Heart left ventricle (tissue), 16 donors: ENCODE measurements at regions not wholly inside any gene's neighbourhood (a gene's known extent, or its start where the extent isn't known, plus 50 kb on each side); places are given as distances from the start of the nearest gene placed in this dataset.

Source experiments
- ATAC-seq, 4 donors: fragments of 200-7000 bp; cut with Tn5 transposase; one replicate each; pipeline ENCODE4 v1.9.1; 2020 to 2022; ENCODE audit warnings: moderate library complexity in 4 of 4, mild to moderate bottlenecking in 3 of 4, moderate number of reproducible peaks in 1 of 4
- DNase-seq, 5 donors: peaks; one replicate each; pipeline ENCODE4 v3.0.0-alpha.2; 2020
- H3K27ac ChIP-seq, 12 donors: fragments of 200-600 bp; sonication (generic) in 4 of 12; one replicate each; pipeline versions ENCODE4 v1.5.0 to v1.8.0; 2016 to 2022; ENCODE audit warnings: mild to moderate bottlenecking in 2 of 12
- H3K27me3 ChIP-seq, 9 donors: fragments of 200-600 bp; sonication (generic) in 2 of 9; one replicate each; pipeline versions ENCODE4 v1.5.1 to v1.8.0; 2016 to 2022; ENCODE audit warnings: mild to moderate bottlenecking in 3 of 9
- H3K36me3 ChIP-seq, 9 donors: fragments of 200-600 bp; sonication (generic) in 2 of 9; one replicate each; pipeline versions ENCODE4 v1.5.0 to v1.8.0; 2018 to 2022; ENCODE audit warnings: mild to moderate bottlenecking in 2 of 9
- H3K4me1 ChIP-seq, 12 donors: fragments of 200-600 bp; sonication (generic) in 4 of 12; one replicate each; pipeline versions ENCODE4 v1.5.0 to v1.8.0; 2016 to 2022; ENCODE audit warnings: mild to moderate bottlenecking in 3 of 12
- H3K4me3 ChIP-seq, 12 donors: fragments of 200-600 bp; sonication (generic) in 4 of 12; one replicate each; pipeline versions ENCODE4 v1.5.0 to v1.8.0; 2017 to 2022; ENCODE audit warnings: mild to moderate bottlenecking in 9 of 12, moderate library complexity in 4 of 12
- H3K9me3 ChIP-seq, 12 donors: fragments of 200-600 bp; sonication (generic) in 4 of 12; one replicate each; pipeline versions ENCODE4 v1.5.0 to v1.8.0; 2016 to 2022; ENCODE audit warnings: mild to moderate bottlenecking in 1 of 12
- POLR2A ChIP-seq, 2 donors: fragments of 450-650 bp; IDR thresholded peaks; one replicate each; pipeline ENCODE4 v1.6.1; 2017; ENCODE audit warnings: antibody characterized with exemption in 2 of 2, mild to moderate bottlenecking in 2 of 2, moderate library complexity in 2 of 2
- WGBS, 4 donors: extraction: QIAGEN DNeasy Blood & Tissue Kit in 2 of 4; methylation state at CpG; one replicate each; pipeline versions ENCODE4 v1.1.5 to v1.1.7; 2013 to 2018; 5-methylcytosine and 5-hydroxymethylcytosine counted together
- intact Hi-C, 10 donors: fragments of 100-400 bp; cut with DNase I; formaldehyde crosslinking; loops; one replicate each; pipeline versions ENCODE4 v1.11.1 to v1.14.2; 2022
- TF ChIP-seq, protein P1 (sequence below), 12 donors: fragments of 200-600 bp; sonication (generic) in 4 of 12; IDR thresholded peaks; one replicate each; pipeline versions ENCODE4 v1.5.0 to v1.8.0; 2018 to 2022; ENCODE audit warnings: antibody characterized with exemption in 12 of 12, mild to moderate bottlenecking in 5 of 12
- donor health status: ischemic (EF 13 %, LVEDD 7.1; RV severe dilation, severe dysfunction).
- donor health status: healthy with polysubstance abuse.
- donor health status: DM: no; HTN: yes; CAD: no.
- donor health status: DM: no; HTN: no; CAD: no.
- donor health status: ischemic (EF 25% LVEDD 6.9; RV normal size, moderate dysfunction).
- donor health status: ischemic (EF 25% LVEDD 5.7; RV mildly dilated, moderate dysfunction).
- donor health status: healthy.
- donor health status: DM: yes; HTN: yes; CAD: no.
- donor health status: ischemic (EF 35%, LVEDD 5.7; RV mildly dilated, moderate dysfunction).
- donor health status: nonischemic (EF 11% LVEDD 7.7; RV severe dilation, severe dysfunction).
- donor health status: DM: yes; HTN: yes; CAD: no.
- donor health status: PGD.
- donor health status: ischemic (EF 29% LVEDD 5.4; RV normal size, mild dysfunction).
- donor health status: nonischemic (EF 23%, LVEDD 6.1; RV moderate dilation, normal function).

DNA sequence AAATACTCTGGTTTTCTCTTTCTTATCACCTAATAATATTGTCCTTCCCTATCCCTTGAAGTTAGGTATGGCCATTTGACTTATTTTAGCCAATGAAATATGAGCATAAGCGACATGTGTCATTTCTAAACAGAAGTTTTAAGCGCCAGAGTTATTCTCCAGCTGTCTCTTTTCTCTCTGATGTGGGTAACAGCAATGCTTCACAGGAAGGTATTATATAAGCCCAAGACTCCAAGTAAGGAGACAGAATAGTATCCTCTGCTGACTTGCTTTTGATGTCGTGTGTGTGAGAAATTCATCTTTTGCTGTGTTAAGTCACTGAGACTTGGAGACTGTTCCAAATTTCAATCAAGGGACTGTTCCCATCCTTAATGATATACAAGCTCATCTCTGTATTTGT is 224.6 kb upstream of the NECTIN3 start:
- DNase-seq = no peak
- H3K36me3 ChIP-seq = no peaks in the 10 kb centered on the region
- ATAC-seq = no peak
- intact Hi-C loops = no loop called here
- no peaks in the 10 kb centered on the region for H3K4me1 ChIP-seq
- peaks cover 0 to 13% (median 0%) of the 10 kb centered on the region in 12 donors for H3K9me3 ChIP-seq
- H3K27me3 ChIP-seq = no peaks in the 10 kb centered on the region
- 50 to 70% (median 56%) methylated on average over 3 of the region's 3 CpGs for WGBS, 4 donors
- no peak overlapping the region for H3K27ac ChIP-seq
- H3K4me3 ChIP-seq = no peak overlapping the region
- TF ChIP-seq POLR2A (IDR thresholded peaks at IDR 0.05) = no peak
- TF ChIP-seq, protein P1, sequence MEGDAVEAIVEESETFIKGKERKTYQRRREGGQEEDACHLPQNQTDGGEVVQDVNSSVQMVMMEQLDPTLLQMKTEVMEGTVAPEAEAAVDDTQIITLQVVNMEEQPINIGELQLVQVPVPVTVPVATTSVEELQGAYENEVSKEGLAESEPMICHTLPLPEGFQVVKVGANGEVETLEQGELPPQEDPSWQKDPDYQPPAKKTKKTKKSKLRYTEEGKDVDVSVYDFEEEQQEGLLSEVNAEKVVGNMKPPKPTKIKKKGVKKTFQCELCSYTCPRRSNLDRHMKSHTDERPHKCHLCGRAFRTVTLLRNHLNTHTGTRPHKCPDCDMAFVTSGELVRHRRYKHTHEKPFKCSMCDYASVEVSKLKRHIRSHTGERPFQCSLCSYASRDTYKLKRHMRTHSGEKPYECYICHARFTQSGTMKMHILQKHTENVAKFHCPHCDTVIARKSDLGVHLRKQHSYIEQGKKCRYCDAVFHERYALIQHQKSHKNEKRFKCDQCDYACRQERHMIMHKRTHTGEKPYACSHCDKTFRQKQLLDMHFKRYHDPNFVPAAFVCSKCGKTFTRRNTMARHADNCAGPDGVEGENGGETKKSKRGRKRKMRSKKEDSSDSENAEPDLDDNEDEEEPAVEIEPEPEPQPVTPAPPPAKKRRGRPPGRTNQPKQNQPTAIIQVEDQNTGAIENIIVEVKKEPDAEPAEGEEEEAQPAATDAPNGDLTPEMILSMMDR (IDR thresholded peaks at IDR 0.05) = no peak

DNA sequence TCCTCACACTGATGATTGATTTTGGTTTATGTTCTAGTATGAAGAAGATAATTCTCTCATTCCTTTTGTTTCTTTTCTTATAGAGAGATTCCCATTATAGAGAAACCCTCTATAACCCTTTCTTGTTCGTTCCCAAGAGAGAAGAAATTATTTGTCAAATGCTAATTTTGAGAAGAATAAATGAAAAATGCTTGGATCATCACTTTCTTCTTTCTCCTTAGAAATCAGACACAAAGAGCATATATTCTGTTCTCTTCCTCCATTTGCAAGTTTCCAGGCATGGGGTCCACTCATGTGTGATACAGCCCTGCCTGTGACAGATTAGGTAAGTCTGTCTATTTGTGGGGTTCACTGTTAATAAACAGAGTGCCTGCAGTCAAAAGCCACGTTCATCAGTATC is 222.6 kb upstream of the NECTIN3 start:
- Histone ChIP-seq H3K36me3 (no peaks in the 10 kb centered on the region), H3K9me3 (peaks cover 0 to 11% (median 0%) of the 10 kb centered on the region in 12 donors), H3K4me1 (no peaks in the 10 kb centered on the region), H3K4me3 (no peak overlapping the region), H3K27me3 (no peaks in the 10 kb centered on the region), H3K27ac (no peak overlapping the region)
- intact Hi-C loops = no loop called here
- TF ChIP-seq POLR2A (IDR thresholded peaks at IDR 0.05) = no peak
- TF ChIP-seq, protein P1 (IDR thresholded peaks at IDR 0.05) = no peak
- WGBS, 4 donors = 57 to 67% (median 60%) methylated on average over 2 of the region's 2 CpGs
- no peak for DNase-seq
- ATAC-seq = no peak

DNA sequence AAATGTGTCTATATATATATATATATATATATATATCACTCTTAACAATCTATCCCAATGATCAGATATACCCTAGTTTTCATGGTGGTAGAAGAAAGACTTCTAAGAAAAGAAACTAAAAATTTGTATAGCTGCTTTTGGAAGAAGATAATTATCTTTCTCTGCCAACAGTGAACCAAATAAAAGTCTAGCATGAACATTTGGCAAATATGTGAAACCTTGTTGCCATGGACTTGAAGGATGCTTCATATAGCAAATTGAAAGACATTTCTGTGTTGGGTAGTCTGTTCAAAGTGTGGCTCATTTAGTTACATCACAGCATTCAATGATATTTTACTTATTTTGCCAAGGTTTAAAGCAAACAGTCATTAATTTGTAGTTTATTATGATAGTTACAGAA is 219.9 kb upstream of the NECTIN3 start:
- H3K4me3 ChIP-seq = no peak overlapping the region
- H3K27ac ChIP-seq = no peak overlapping the region
- TF ChIP-seq, protein P1 (IDR thresholded peaks at IDR 0.05) = no peak
- TF ChIP-seq POLR2A (IDR thresholded peaks at IDR 0.05) = no peak
- intact Hi-C loops = no loop called here
- DNase-seq (no peak), ATAC-seq (no peak)
- H3K27me3 ChIP-seq = no peaks in the 10 kb centered on the region
- H3K9me3 ChIP-seq = no peaks in the 10 kb centered on the region
- H3K4me1 ChIP-seq = no peaks in the 10 kb centered on the region
- H3K36me3 ChIP-seq = no peaks in the 10 kb centered on the region

DNA sequence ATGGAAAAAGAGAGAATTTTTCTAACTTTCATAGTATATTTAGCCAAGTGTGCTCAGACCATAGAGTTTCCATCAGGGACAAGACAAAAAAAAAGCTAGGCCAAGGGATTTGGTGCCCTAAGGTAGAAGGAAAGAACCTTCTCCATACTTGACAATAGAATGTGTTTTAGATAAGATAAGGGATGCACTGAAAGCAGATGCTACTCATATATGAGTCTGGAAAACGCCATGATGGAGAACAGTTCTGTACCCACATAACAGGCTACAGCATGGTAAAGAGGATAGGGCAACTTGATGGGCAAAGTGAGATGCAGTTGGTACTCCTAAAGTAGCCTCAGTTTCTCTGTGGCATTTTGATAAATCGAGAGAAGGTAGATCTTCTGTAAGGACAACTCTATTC is 216.4 kb upstream of the NECTIN3 start:
- no peak for ATAC-seq
- Histone ChIP-seq H3K27me3 (no peaks in the 10 kb centered on the region), H3K9me3 (no peaks in the 10 kb centered on the region), H3K4me3 (no peak overlapping the region), H3K4me1 (no peaks in the 10 kb centered on the region), H3K27ac (no peak overlapping the region), H3K36me3 (no peaks in the 10 kb centered on the region)
- 49 to 72% (median 63%) methylated on average over 2 of the region's 2 CpGs for WGBS, 4 donors
- intact Hi-C loops = no loop called here
- DNase-seq = no peak
- TF ChIP-seq POLR2A (IDR thresholded peaks at IDR 0.05) = no peak
- TF ChIP-seq, protein P1 (IDR thresholded peaks at IDR 0.05) = no peak
